ENCODE measurements at regions not wholly inside any gene's neighbourhood (a gene's known extent, or its start where the extent isn't known, plus 50 kb on each side); places are given as distances from the start of the nearest gene placed in this dataset.

- TF ChIP-seq CTCF (IDR thresholded peaks at IDR 0.05; ENCODE audit: poor library complexity, severe bottlenecking): no peak
- no peak for TF ChIP-seq RAD21 (conservative IDR thresholded peaks at IDR 0.05)
- TF ChIP-seq MXI1 (conservative IDR thresholded peaks at IDR 0.05; ENCODE audit: poor library complexity, severe bottlenecking): no peak
- no peak for TF ChIP-seq EZH2 (IDR thresholded peaks at IDR 0.05; ENCODE audit: borderline replicate concordance, insufficient read depth, low read length, poor library complexity, severe bottlenecking)
- no peak for TF ChIP-seq POLR2AphosphoS5 (IDR thresholded peaks at IDR 0.05)
- no peak for TF ChIP-seq EP300 (conservative IDR thresholded peaks at IDR 0.05; ENCODE audit: poor library complexity, severe bottlenecking)
- TF ChIP-seq TAF1 (IDR thresholded peaks at IDR 0.05; ENCODE audit: low read depth): no peak
- TF ChIP-seq SMC3 (conservative IDR thresholded peaks at IDR 0.05; ENCODE audit: poor library complexity): no peak
Observed at GRCh38 chr6:123687864-123688263, 51.1 kb upstream of the TRDN start.

Data from neural cell (in vitro differentiated cells).